Astrocyte of the spinal cord (primary cell): ENCODE measurements at regions not wholly inside any gene's neighbourhood (a gene's known extent, or its start where the extent isn't known, plus 50 kb on each side); places are given as distances from the start of the nearest gene placed in this dataset.

Source experiments
- DNase-seq: peaks from one replicate; pipeline ENCODE4 v3.0.0; 2011; ENCODE audit warnings: low read depth, low spot score
- H3K4me3 ChIP-seq: 2 replicates; pipeline ENCODE4 v1.5.1; 2011; ENCODE audit warnings: low read depth, mild to moderate bottlenecking, low read length, moderate library complexity
- CTCF ChIP-seq: IDR thresholded peaks from 2 replicates; pipeline ENCODE4 v1.5.1; 2012; ENCODE audit warnings: low read depth, mild to moderate bottlenecking, low read length, inconsistent platforms
- in situ Hi-C: cut with HindIII; loops from 2 replicates; pipeline ENCODE4 v1.10.0; 2017; ENCODE audit warnings: low sequenced_read_pairs

- TF ChIP-seq CTCF = no peak
- H3K4me3 ChIP-seq = no peak overlapping the region
- no peak for DNase-seq
- in situ Hi-C loops = no loop called here
Measured at GRCh38 chr10:29719281-29719675, 84.5 kb upstream of the SVIL start.

DNA sequence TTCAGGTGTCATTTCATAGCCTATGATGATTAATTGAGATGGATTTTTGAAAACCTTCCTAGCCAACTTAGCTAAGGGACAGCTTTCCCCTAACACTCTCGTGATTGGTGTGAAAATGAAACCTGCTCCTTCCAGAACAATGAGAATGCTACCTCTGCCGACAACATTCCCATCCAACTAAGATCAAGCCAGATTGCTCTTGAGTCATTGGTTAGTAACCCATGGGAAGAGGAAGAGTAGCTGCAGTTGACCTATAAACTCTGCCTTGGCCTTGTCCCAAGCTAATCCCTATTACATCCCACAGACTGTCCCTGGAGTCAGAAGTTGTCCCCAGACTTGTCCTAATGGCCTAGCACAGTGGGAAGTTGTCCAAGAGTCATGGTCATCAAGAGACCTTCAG, 80.5 kb upstream of the SVIL start:
- no peak overlapping the region for H3K4me3 ChIP-seq
- in situ Hi-C loops = no loop called here
- no peak for DNase-seq
- no peak for TF ChIP-seq CTCF

DNA sequence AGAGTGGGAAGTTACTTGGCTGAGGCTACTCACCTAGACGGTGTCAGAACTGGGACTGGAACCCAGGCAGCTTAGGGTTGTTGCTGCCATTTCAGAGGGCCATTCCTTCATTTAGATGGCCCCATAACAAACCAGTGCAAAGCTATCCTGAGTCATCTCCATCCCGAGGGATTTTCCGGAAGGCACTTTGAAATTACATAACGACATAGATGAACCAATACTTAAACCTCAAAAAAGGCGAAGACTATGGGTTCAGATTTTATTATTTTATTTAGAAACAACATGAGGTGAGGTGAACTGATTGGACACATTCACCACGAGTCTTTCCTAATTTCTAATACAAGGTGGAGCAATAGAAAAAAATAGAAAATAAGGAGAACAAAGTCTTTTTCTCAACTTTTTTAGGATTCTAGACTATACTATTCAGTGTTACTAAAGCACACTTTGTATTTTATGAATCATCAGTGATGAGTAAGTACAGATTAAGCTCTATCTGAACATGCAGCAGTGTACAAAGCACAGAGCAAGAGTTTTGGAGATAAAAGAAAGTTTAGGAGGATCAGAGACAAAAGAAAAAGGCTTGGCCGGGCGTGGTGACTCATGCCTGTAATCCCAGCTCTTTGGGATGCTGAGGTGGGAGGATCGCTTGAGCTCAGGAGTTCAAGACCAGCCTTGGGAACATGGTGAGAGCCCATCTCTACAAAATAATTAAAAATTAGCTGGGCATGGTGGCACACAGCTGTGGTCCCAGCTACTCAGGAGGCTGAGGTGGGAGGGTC, 79.5 kb upstream of the SVIL start:
- TF ChIP-seq CTCF = no peak
- peak; percentile 86 for DNase-seq
- in situ Hi-C loops = no loop called here

GRCh38 chr10:29713450-29713849, 78.7 kb upstream of the SVIL start:
- in situ Hi-C loops = no loop called here
- no peak for DNase-seq
- no peak overlapping the region for H3K4me3 ChIP-seq
- no peak for TF ChIP-seq CTCF

More for the DNA sequence above, 79.5 kb upstream of the SVIL start:
- H3K4me3 ChIP-seq = no peak overlapping the region

GRCh38 chr10:29712108-29712507, 77.3 kb upstream of the SVIL start:
- no peak for TF ChIP-seq CTCF
- DNase-seq = peak; percentile 48
- no peak overlapping the region for H3K4me3 ChIP-seq
- in situ Hi-C loops = no loop called here

GRCh38 chr10:29710128-29710527, 75.4 kb upstream of the SVIL start:
- no peak for DNase-seq
- TF ChIP-seq CTCF = no peak
- no peak overlapping the region for H3K4me3 ChIP-seq
- in situ Hi-C loops = no loop called here
